PC-9 (cell line): ENCODE measurements at regions not wholly inside any gene's neighbourhood (a gene's known extent, or its start where the extent isn't known, plus 50 kb on each side); places are given as distances from the start of the nearest gene placed in this dataset.

Experiments
- BruUV-seq: library from RNA; stranded (reverse); fragments of 400-500 nt; replicated peaks from 2 replicates; lab custom pipeline; 2021; lab: Mats Ljungman, UMichigan
- CTCF ChIA-PET: fragments of 300-600 bp; sonication (Branson Sonifier 250); formaldehyde crosslinking; loops from one replicate; lab custom pipeline; 2022; ENCODE audit warnings: antibody characterized with exemption; lab: Charles Lee
- POLR2A ChIA-PET: fragments of 300-600 bp; sonication (Branson Sonifier 250); formaldehyde crosslinking; loops from one replicate; lab custom pipeline; 2022; ENCODE audit warnings: antibody characterized with exemption; ENCODE audit not compliant: unreplicated experiment; lab: Charles Lee
- DNase-seq, 2 experiments: peaks; one replicate each; pipeline versions ENCODE4 v3.0.0 to v3.0.0-alpha.2; 2015 to 2022; ENCODE audit warnings: mixed read lengths in 1 of 2
- H2AFZ ChIP-seq: fragments of 200-600 bp; sonication (generic); 2 replicates; pipeline ENCODE4 v1.8.1; 2017; ENCODE audit warnings: antibody characterized with exemption
- H3F3A ChIP-seq: fragments of 200-600 bp; sonication (generic); 2 replicates; pipeline ENCODE4 v1.8.1; 2017; ENCODE audit warnings: antibody characterized with exemption, mild to moderate bottlenecking, low read depth; ENCODE audit not compliant: insufficient read depth
- H3K27ac ChIP-seq: fragments of 200-600 bp; sonication (generic); 2 replicates; pipeline ENCODE4 v1.6.1; 2016; ENCODE audit warnings: mixed run types
- H3K27me3 ChIP-seq: fragments of 200-600 bp; sonication (generic); 2 replicates; pipeline ENCODE4 v1.6.1; 2016; ENCODE audit warnings: low read depth, mixed run types; ENCODE audit not compliant: insufficient read depth
- H3K36me3 ChIP-seq: fragments of 200-600 bp; sonication (generic); 2 replicates; pipeline ENCODE4 v1.6.1; 2016; ENCODE audit warnings: low read depth, mixed run types
- H3K4me1 ChIP-seq: fragments of 200-600 bp; sonication (generic); replicated peaks from 2 replicates; pipeline ENCODE4 v1.6.1; 2016; ENCODE audit warnings: mixed run types; ENCODE audit not compliant: insufficient read depth
- H3K4me2 ChIP-seq: fragments of 200-600 bp; sonication (generic); 2 replicates; pipeline ENCODE4 v1.6.1; 2017; ENCODE audit warnings: mixed run types
- H3K4me3 ChIP-seq: fragments of 200-600 bp; sonication (generic); 2 replicates; pipeline ENCODE4 v1.6.1; 2016; ENCODE audit warnings: mixed run types
- H3K79me2 ChIP-seq: fragments of 200-600 bp; sonication (generic); 2 replicates; pipeline ENCODE4 v1.6.1; 2017; ENCODE audit warnings: low read depth, mixed run types
- H3K9me2 ChIP-seq: fragments of 200-600 bp; sonication (generic); 2 replicates; pipeline ENCODE4 v1.8.1; 2017; ENCODE audit warnings: mild to moderate bottlenecking; ENCODE audit not compliant: insufficient read depth
- H3K9me3 ChIP-seq: fragments of 200-600 bp; sonication (generic); 2 replicates; pipeline ENCODE4 v1.8.1; 2016; ENCODE audit warnings: low read depth; ENCODE audit not compliant: insufficient read depth
- H4K20me1 ChIP-seq: fragments of 200-600 bp; sonication (generic); 2 replicates; pipeline ENCODE4 v1.8.1; 2017; ENCODE audit not compliant: insufficient read depth
- CTCF ChIP-seq: fragments of 200-600 bp; sonication (generic); conservative IDR thresholded peaks from 2 replicates; pipeline ENCODE4 v1.6.1; 2017; ENCODE audit warnings: mixed run types, antibody characterized with exemption, mild to moderate bottlenecking, moderate library complexity
- EZH2 ChIP-seq: fragments of 200-600 bp; sonication (generic); IDR thresholded peaks from 2 replicates; pipeline ENCODE4 v1.8.0; 2017; ENCODE audit warnings: antibody characterized with exemption, low read depth
- intact Hi-C: fragments of 100-400 bp; cut with micrococcal nuclease; formaldehyde crosslinking; loops from one replicate; pipeline ENCODE4 v1.10.0; 2022; ENCODE audit not compliant: unreplicated experiment

- Histone ChIP-seq H3K27me3 (peaks cover 92% of the 10 kb centered on the region), H3K79me2 (no peaks in the 10 kb centered on the region), H2AFZ (no peak overlapping the region), H3K9me2 (no peaks in the 10 kb centered on the region), H3K9me3 (no peaks in the 10 kb centered on the region), H3K4me3 (no peak overlapping the region), H3K27ac (no peak overlapping the region), H3K4me2 (no peak overlapping the region), H4K20me1 (no peaks in the 10 kb centered on the region), H3K4me1 (no peaks in the 10 kb centered on the region), H3F3A (no peaks in the 10 kb centered on the region), H3K36me3 (no peaks in the 10 kb centered on the region)
- DNase-seq: no peak
- TF ChIP-seq EZH2 (no peak), CTCF (no peak)
- CTCF ChIA-PET: no interaction called here
- BruUV-seq: no TSS peak
- intact Hi-C loops: no loop called here
- POLR2A ChIA-PET: no interaction called here
Observed at GRCh38 chr7:156207306-156207705, 395.0 kb upstream of the SHH start.

DNA sequence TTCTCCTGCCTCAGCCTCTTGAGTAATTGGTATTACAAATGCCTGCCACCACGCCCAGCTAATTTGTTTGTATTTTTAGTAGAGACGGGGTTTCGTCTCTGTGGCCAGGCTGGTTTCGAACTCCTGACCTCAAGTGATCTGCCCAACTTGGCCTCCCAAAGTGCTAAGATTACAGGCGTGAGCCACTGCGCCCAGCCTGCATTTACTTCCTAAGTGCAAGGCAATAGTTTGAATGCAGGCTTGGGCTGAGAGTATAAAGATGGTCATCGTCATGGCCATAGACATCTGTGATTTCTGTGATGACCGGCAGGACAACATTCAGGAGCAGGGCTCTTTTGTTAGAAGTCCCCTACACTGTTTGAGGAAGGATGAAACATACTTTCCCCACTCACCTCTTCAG lies 393.9 kb upstream of the SHH start:
- Histone ChIP-seq H3K79me2 (no peaks in the 10 kb centered on the region), H3K4me3 (no peak overlapping the region), H3K9me3 (no peaks in the 10 kb centered on the region), H3K4me1 (no peaks in the 10 kb centered on the region), H3K9me2 (no peaks in the 10 kb centered on the region), H2AFZ (no peak overlapping the region), H3K27ac (no peak overlapping the region), H3K36me3 (no peaks in the 10 kb centered on the region), H3F3A (no peaks in the 10 kb centered on the region), H3K4me2 (no peak overlapping the region), H4K20me1 (no peaks in the 10 kb centered on the region), H3K27me3 (peaks cover 93% of the 10 kb centered on the region)
- ChIA-PET CTCF (no interaction called here), POLR2A (no interaction called here)
- TF ChIP-seq EZH2: no peak
- intact Hi-C loops: no loop called here
- DNase-seq: no peak
- BruUV-seq: no TSS peak

DNA sequence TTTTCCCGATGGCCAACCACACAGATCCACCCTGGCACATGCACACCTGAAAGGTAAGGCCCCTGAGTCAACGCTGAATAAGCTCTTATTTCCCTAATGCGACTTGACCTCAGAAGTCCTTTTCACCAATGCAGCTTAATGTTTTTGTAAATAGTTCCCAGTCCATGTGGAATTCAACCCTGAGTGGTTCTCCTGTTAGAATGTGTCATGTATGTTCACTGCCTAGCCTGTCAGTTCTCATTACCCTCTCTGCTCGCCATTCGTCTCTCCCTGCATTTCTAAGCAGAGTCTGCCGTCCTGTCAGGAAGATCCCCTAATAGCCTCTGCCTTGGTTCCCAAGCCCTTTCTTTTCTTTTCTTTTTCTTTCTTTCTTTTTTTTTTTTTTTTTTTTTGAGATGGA lies 392.6 kb upstream of the SHH start:
- no peaks in the 10 kb centered on the region for H3K4me1 ChIP-seq
- intact Hi-C loops: no loop called here
- no peak for DNase-seq
- no peaks in the 10 kb centered on the region for H3K79me2 ChIP-seq
- H2AFZ ChIP-seq: no peak overlapping the region
- peaks cover 93% of the 10 kb centered on the region for H3K27me3 ChIP-seq
- H3K9me2 ChIP-seq: no peaks in the 10 kb centered on the region
- no peaks in the 10 kb centered on the region for H4K20me1 ChIP-seq
- ChIA-PET CTCF (no interaction called here), POLR2A (no interaction called here)
- H3K4me2 ChIP-seq: no peak overlapping the region
- no peaks in the 10 kb centered on the region for H3K9me3 ChIP-seq
- BruUV-seq: no TSS peak
- TF ChIP-seq CTCF (no peak), EZH2 (no peak)
- H3K36me3 ChIP-seq: no peaks in the 10 kb centered on the region
- H3K27ac ChIP-seq: no peak overlapping the region
- H3F3A ChIP-seq: no peaks in the 10 kb centered on the region
- no peak overlapping the region for H3K4me3 ChIP-seq

GRCh38 chr7:156203923-156204322 lies 391.7 kb upstream of the SHH start:
- no peaks in the 10 kb centered on the region for H3K9me2 ChIP-seq
- no TSS peak for BruUV-seq
- no peaks in the 10 kb centered on the region for H3F3A ChIP-seq
- H3K27me3 ChIP-seq: peaks cover 93% of the 10 kb centered on the region
- H2AFZ ChIP-seq: no peak overlapping the region
- CTCF ChIA-PET: no interaction called here
- POLR2A ChIA-PET: no interaction called here
- no peak overlapping the region for H3K4me2 ChIP-seq
- no peak overlapping the region for H3K27ac ChIP-seq
- no peak for DNase-seq
- no peaks in the 10 kb centered on the region for H3K36me3 ChIP-seq
- H3K4me1 ChIP-seq: no peaks in the 10 kb centered on the region
- no peaks in the 10 kb centered on the region for H4K20me1 ChIP-seq
- H3K9me3 ChIP-seq: no peaks in the 10 kb centered on the region
- no peaks in the 10 kb centered on the region for H3K79me2 ChIP-seq
- intact Hi-C loops: no loop called here
- TF ChIP-seq EZH2 (no peak), CTCF (no peak)
- H3K4me3 ChIP-seq: no peak overlapping the region
